SK-N-SH treated with all-trans-retinoic acid at 6 μM for 48 hours (cell line): ENCODE measurements at regions not wholly inside any gene's neighbourhood (a gene's known extent, or its start where the extent isn't known, plus 50 kb on each side); places are given as distances from the start of the nearest gene placed in this dataset.
"Not testable (repeated sequence)": the region's sequence is repeated elsewhere in the genome, so short reads cannot be mapped to it uniquely, and the experiment has no call there.

Experiments
- ATAC-seq: fragments of 200-7000 bp; cut with Tn5 transposase; 3 replicates; pipeline ENCODE4 v1.9.1; 2020; ENCODE audit warnings: mild to moderate bottlenecking, moderate library complexity
- ARNTL ChIP-seq: fragments of 450-650 bp; formaldehyde crosslinking; IDR thresholded peaks from 2 replicates; pipeline ENCODE4 v1.5.0; 2020; ENCODE audit warnings: low read depth, mild to moderate bottlenecking, moderate library complexity, borderline replicate concordance
- BACH2 ChIP-seq: fragments of 250-450 bp; sonication (Bioruptor Pico); IDR thresholded peaks from 2 replicates; pipeline ENCODE4 v1.9.0; 2021; ENCODE audit warnings: mild to moderate bottlenecking, borderline replicate concordance
- CSRNP3 ChIP-seq: fragments of 250-450 bp; sonication (Bioruptor Pico); IDR thresholded peaks from 2 replicates; pipeline ENCODE4 v1.5.1; 2021; ENCODE audit warnings: mild to moderate bottlenecking, moderate library complexity
- ESRRG ChIP-seq: fragments of 250-450 bp; sonication (Bioruptor Pico); IDR thresholded peaks from 2 replicates; pipeline ENCODE4 v1.6.1; 2021; ENCODE audit warnings: mild to moderate bottlenecking
- GLIS3 ChIP-seq: fragments of 250-450 bp; sonication (Bioruptor Pico); IDR thresholded peaks from 2 replicates; pipeline ENCODE4 v1.5.0; 2020; ENCODE audit warnings: mild to moderate bottlenecking, moderate library complexity
- ISL1 ChIP-seq: fragments of 250-450 bp; sonication (Bioruptor Pico); IDR thresholded peaks from 2 replicates; pipeline ENCODE4 v2.1.2; 2022; ENCODE audit warnings: mild to moderate bottlenecking, moderate library complexity
- OSR1 ChIP-seq: fragments of 250-450 bp; sonication (Bioruptor Pico); IDR thresholded peaks from 2 replicates; pipeline ENCODE4 v1.8.0; 2022; ENCODE audit warnings: moderate library complexity, mild to moderate bottlenecking, inconsistent platforms
- PATZ1 ChIP-seq: fragments of 250-450 bp; sonication (Bioruptor Pico); IDR thresholded peaks from 2 replicates; pipeline ENCODE4 v1.8.0; 2020; ENCODE audit warnings: mild to moderate bottlenecking, moderate library complexity, borderline replicate concordance
- POU6F1 ChIP-seq: fragments of 250-450 bp; sonication (Bioruptor Pico); IDR thresholded peaks from 2 replicates; pipeline ENCODE4 v1.8.0; 2021; ENCODE audit warnings: low read depth, mild to moderate bottlenecking, moderate library complexity, borderline replicate concordance
- PPARA ChIP-seq: fragments of 250-450 bp; sonication (Bioruptor Pico); IDR thresholded peaks from 2 replicates; pipeline ENCODE4 v1.5.0; 2020; ENCODE audit warnings: mild to moderate bottlenecking, borderline replicate concordance
- RARB ChIP-seq: fragments of 250-450 bp; sonication (Bioruptor Pico); IDR thresholded peaks from 2 replicates; pipeline ENCODE4 v1.8.0; 2021; ENCODE audit warnings: mild to moderate bottlenecking, moderate library complexity
- SNAI2 ChIP-seq: fragments of 250-450 bp; sonication (Bioruptor Pico); IDR thresholded peaks from 2 replicates; pipeline ENCODE4 v1.5.0; 2020; ENCODE audit warnings: mild to moderate bottlenecking, moderate library complexity
- TCF4 ChIP-seq: fragments of 250-450 bp; sonication (Bioruptor Pico); IDR thresholded peaks from 2 replicates; pipeline ENCODE4 v1.8.0; 2021; ENCODE audit warnings: mild to moderate bottlenecking, moderate library complexity, borderline replicate concordance
- TOX ChIP-seq: fragments of 250-450 bp; sonication (Bioruptor Pico); IDR thresholded peaks from 2 replicates; pipeline ENCODE4 v1.8.0; 2021; ENCODE audit warnings: mild to moderate bottlenecking, moderate library complexity, borderline replicate concordance
- ZFP3 ChIP-seq: fragments of 250-450 bp; sonication (Bioruptor Pico); IDR thresholded peaks from 2 replicates; pipeline ENCODE4 v1.5.0; 2020; ENCODE audit warnings: mild to moderate bottlenecking, moderate library complexity
- ZFP30 ChIP-seq: fragments of 450-650 bp; formaldehyde crosslinking; IDR thresholded peaks from 2 replicates; pipeline ENCODE4 v1.5.0; 2022; ENCODE audit warnings: mild to moderate bottlenecking, moderate library complexity
- ZNF565 ChIP-seq: fragments of 450-650 bp; formaldehyde crosslinking; conservative IDR thresholded peaks from 2 replicates; pipeline ENCODE4 v1.5.0; 2020; ENCODE audit warnings: low read depth, mild to moderate bottlenecking, moderate library complexity
- ZNF70 ChIP-seq: fragments of 450-650 bp; formaldehyde crosslinking; IDR thresholded peaks from 2 replicates; pipeline ENCODE4 v1.5.0; 2020; ENCODE audit warnings: mild to moderate bottlenecking, moderate library complexity
- TF ChIP-seq, protein P1 (sequence below): fragments of 250-450 bp; sonication (Bioruptor Pico); IDR thresholded peaks from 2 replicates; pipeline ENCODE4 v1.5.0; 2020; ENCODE audit warnings: mild to moderate bottlenecking, moderate library complexity
- TF ChIP-seq, protein P2 (sequence below): fragments of 250-450 bp; sonication (Bioruptor Pico); IDR thresholded peaks from 2 replicates; pipeline ENCODE4 v1.5.1; 2020; ENCODE audit warnings: low read depth, mild to moderate bottlenecking, moderate library complexity

DNA sequence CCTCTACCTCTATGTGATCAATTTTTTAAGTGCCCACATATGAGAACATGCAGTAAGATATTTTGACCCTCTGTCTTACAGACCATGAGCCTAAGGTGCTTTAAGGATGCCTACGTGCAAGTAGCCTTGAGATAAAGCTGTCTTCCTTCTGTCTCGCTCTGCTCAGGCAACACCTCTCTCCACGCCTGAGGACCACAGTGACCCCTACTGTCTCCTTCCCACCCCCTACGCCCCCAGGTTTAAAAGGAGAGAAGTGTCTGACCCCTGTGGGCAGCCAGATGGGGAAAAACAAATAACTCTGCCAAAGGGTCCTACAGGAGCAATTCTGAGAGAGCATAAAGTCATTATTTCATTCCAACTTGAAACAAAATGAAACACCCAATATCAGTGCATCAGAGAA lies 286.4 kb upstream of the TMEM132C start:
- TF ChIP-seq ISL1 (CRISPR knock-in tag) (no peak), ESRRG (no peak), POU6F1 (CRISPR knock-in tag) (no peak), ZNF70 (no peak), PATZ1 (CRISPR knock-in tag) (no peak), GLIS3 (CRISPR knock-in tag) (no peak), SNAI2 (CRISPR knock-in tag) (no peak), CSRNP3 (CRISPR knock-in tag) (no peak), RARB (CRISPR knock-in tag) (no peak), ZFP3 (CRISPR knock-in tag) (no peak), PPARA (CRISPR knock-in tag) (no peak), ZNF565 (CRISPR knock-in tag) (no peak), OSR1 (CRISPR knock-in tag) (no peak), TCF4 (no peak), ARNTL (CRISPR knock-in tag) (no peak), TOX (CRISPR knock-in tag) (no peak), ZFP30 (CRISPR knock-in tag) (no peak)
- TF ChIP-seq, protein P1, sequence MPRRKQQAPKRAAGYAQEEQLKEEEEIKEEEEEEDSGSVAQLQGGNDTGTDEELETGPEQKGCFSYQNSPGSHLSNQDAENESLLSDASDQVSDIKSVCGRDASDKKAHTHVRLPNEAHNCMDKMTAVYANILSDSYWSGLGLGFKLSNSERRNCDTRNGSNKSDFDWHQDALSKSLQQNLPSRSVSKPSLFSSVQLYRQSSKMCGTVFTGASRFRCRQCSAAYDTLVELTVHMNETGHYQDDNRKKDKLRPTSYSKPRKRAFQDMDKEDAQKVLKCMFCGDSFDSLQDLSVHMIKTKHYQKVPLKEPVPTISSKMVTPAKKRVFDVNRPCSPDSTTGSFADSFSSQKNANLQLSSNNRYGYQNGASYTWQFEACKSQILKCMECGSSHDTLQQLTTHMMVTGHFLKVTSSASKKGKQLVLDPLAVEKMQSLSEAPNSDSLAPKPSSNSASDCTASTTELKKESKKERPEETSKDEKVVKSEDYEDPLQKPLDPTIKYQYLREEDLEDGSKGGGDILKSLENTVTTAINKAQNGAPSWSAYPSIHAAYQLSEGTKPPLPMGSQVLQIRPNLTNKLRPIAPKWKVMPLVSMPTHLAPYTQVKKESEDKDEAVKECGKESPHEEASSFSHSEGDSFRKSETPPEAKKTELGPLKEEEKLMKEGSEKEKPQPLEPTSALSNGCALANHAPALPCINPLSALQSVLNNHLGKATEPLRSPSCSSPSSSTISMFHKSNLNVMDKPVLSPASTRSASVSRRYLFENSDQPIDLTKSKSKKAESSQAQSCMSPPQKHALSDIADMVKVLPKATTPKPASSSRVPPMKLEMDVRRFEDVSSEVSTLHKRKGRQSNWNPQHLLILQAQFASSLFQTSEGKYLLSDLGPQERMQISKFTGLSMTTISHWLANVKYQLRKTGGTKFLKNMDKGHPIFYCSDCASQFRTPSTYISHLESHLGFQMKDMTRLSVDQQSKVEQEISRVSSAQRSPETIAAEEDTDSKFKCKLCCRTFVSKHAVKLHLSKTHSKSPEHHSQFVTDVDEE (CRISPR knock-in tag), result no peak
- TF ChIP-seq, protein P2, sequence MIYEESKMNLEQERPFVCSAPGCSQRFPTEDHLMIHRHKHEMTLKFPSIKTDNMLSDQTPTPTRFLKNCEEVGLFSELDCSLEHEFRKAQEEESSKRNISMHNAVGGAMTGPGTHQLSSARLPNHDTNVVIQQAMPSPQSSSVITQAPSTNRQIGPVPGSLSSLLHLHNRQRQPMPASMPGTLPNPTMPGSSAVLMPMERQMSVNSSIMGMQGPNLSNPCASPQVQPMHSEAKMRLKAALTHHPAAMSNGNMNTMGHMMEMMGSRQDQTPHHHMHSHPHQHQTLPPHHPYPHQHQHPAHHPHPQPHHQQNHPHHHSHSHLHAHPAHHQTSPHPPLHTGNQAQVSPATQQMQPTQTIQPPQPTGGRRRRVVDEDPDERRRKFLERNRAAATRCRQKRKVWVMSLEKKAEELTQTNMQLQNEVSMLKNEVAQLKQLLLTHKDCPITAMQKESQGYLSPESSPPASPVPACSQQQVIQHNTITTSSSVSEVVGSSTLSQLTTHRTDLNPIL (CRISPR knock-in tag), result no peak
- TF ChIP-seq, all 23 proteins: peak for 0
- no peak for ATAC-seq

DNA sequence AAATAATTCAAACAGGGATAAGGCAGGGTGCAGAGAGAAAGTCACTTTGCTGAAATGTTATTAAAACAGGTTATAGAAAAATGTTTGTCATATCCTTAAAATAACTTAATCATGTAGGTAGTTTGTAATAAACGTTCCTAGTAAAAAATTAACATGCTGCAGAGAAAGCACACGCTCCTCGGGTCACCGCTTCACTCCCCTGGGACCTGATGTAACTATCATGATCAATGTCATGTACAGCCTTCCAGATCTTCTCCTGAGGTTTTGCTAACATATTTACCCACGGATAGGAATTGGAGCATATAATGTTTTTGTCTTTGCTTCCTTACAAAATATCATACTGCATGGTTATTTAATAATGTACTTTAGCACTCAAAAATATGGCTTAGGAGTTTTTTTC lies 285.1 kb upstream of the TMEM132C start:
- TF ChIP-seq, protein P1 (CRISPR knock-in tag), result no peak
- no peak for TF ChIP-seq POU6F1 (CRISPR knock-in tag)
- TF ChIP-seq ZFP3 (CRISPR knock-in tag), result no peak
- TF ChIP-seq ISL1 (CRISPR knock-in tag), result no peak
- TF ChIP-seq TOX (CRISPR knock-in tag), result no peak
- no peak for TF ChIP-seq BACH2 (CRISPR knock-in tag)
- TF ChIP-seq ZNF70, result no peak
- TF ChIP-seq, all 23 proteins: peak for 0
- no peak for ATAC-seq

GRCh38 chr12:127983213-127983791 lies 283.7 kb upstream of the TMEM132C start:
- not testable (repeated sequence) for ATAC-seq
